ENCODE measurements at regions not wholly inside any gene's neighbourhood (a gene's known extent, or its start where the extent isn't known, plus 50 kb on each side); places are given as distances from the start of the nearest gene placed in this dataset.

DNA sequence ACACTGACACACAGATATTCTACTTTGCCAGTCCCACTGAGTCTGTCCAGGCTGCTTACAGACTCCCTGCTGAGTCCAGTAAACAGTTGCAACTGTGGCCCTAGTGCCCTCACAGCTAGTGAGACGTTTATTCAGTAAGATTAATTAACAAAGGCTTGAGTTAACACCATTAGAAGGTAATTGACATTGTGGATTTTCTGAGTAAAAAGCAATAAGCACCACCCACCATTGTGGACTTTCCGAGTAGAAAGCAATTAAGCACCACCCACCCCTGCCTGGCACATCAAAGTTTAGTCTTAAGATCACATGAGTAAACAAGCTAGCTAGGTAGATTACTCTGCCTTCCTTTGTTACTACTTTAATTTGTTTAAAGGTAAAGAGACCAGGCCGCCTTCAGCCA, 408.6 kb upstream of the IMPG1 start:
- DNase-seq (ENCODE audit: low read depth): no peak
- TF ChIP-seq, protein P1, sequence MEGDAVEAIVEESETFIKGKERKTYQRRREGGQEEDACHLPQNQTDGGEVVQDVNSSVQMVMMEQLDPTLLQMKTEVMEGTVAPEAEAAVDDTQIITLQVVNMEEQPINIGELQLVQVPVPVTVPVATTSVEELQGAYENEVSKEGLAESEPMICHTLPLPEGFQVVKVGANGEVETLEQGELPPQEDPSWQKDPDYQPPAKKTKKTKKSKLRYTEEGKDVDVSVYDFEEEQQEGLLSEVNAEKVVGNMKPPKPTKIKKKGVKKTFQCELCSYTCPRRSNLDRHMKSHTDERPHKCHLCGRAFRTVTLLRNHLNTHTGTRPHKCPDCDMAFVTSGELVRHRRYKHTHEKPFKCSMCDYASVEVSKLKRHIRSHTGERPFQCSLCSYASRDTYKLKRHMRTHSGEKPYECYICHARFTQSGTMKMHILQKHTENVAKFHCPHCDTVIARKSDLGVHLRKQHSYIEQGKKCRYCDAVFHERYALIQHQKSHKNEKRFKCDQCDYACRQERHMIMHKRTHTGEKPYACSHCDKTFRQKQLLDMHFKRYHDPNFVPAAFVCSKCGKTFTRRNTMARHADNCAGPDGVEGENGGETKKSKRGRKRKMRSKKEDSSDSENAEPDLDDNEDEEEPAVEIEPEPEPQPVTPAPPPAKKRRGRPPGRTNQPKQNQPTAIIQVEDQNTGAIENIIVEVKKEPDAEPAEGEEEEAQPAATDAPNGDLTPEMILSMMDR (conservative IDR thresholded peaks at IDR 0.05; ENCODE audit: control insufficient read depth, insufficient read depth, low read depth, low read length): no peak
- no peak overlapping the region for H3K4me3 ChIP-seq (ENCODE audit: control insufficient read depth, low read depth, low read length)

GRCh38 chr6:76472858-76473257, 400.4 kb upstream of the IMPG1 start:
- no peak overlapping the region for H3K4me3 ChIP-seq (ENCODE audit: control insufficient read depth, low read depth, low read length)
- TF ChIP-seq, protein P1 (conservative IDR thresholded peaks at IDR 0.05; ENCODE audit: control insufficient read depth, insufficient read depth, low read depth, low read length): no peak
- no peak for DNase-seq (ENCODE audit: low read depth)

DNA sequence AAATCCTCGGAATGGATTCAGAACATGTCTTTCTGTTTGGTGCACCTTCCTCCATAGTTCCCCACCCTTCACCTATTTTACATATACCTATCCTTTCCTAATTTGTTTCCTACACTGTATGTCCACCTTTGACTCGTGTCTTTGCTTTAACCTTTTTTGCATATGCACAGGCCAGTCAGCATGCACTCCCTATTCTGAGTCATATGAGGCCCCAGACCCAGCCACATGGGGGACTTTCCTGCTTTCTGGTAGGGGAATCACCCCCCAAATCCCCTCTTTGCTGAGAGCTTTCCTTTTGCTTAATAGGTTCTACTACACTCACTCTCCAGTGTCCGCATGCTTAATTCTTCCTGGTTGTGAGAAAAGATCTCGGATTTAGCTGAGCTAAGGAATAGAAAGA, 393.8 kb upstream of the IMPG1 start:
- no peak overlapping the region for H3K4me3 ChIP-seq (ENCODE audit: control insufficient read depth, low read depth, low read length)
- DNase-seq (ENCODE audit: low read depth): no peak
- TF ChIP-seq, protein P1 (conservative IDR thresholded peaks at IDR 0.05; ENCODE audit: control insufficient read depth, insufficient read depth, low read depth, low read length): no peak

DNA sequence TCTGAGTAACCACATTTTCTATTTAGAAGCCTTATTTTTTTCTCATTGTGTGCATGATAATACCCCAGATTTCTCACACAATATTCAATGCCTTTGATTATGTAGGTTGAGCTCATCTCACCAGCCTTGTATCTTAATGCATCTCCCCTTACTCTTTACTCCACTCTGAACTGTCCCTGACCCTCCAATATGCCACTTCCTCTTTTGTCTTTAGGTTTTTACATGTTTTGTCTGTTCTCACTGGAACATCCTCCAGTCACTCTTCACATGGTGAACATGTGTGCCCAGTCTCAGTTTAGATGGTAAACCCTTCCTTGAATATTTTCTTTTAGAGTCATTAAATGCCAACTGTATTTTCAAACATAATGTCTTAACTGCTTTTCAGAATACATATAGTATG, 392.9 kb upstream of the IMPG1 start:
- DNase-seq (ENCODE audit: low read depth): no peak
- H3K4me3 ChIP-seq (ENCODE audit: control insufficient read depth, low read depth, low read length): no peak overlapping the region
- TF ChIP-seq, protein P1 (conservative IDR thresholded peaks at IDR 0.05; ENCODE audit: control insufficient read depth, insufficient read depth, low read depth, low read length): no peak

GRCh38 chr6:76453270-76453669, 380.8 kb upstream of the IMPG1 start:
- TF ChIP-seq, protein P1 (conservative IDR thresholded peaks at IDR 0.05; ENCODE audit: control insufficient read depth, insufficient read depth, low read depth, low read length): no peak
- DNase-seq (ENCODE audit: low read depth): no peak
- no peak overlapping the region for H3K4me3 ChIP-seq (ENCODE audit: control insufficient read depth, low read depth, low read length)

DNA sequence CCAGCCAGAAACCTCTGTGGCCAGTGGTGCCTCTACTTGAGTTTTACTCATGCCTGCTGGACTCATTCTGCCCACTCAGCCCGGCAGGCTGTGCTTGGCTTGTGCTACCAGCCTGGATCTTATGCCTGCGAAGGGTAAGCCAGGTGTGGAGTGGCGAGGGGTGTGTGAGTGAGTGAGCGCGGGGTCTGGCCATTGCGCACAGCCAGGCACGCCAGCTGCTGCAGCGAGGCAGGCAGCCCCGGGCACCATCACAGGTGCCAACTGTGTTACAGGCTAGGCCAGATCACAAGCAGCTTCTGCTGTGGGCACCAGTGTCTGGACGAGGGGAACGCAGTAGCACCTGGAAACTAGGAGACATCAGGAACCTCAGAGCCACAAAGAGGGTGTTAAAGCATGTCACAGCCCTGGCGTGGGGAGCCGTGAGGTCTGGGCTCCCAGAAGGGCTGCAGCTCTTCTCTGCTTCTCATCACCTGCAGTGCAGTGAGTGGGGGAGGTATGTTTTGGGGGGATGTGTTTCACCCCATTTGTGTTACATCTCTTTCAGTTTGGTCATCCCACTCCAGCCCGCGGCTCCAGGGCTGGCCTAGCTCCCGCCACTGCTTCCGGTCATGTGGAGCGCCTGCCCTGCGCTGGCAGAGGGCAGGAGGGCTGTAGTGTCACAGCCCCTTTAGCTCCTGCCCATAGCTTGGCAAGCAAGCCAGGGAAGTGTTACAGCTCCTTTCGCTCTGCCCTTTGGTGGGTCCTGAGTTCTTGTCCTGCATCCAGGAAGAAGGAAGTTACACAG, 379.7 kb upstream of the IMPG1 start:
- no peak overlapping the region for H3K4me3 ChIP-seq (ENCODE audit: control insufficient read depth, low read depth, low read length)
- TF ChIP-seq, protein P1 (conservative IDR thresholded peaks at IDR 0.05; ENCODE audit: control insufficient read depth, insufficient read depth, low read depth, low read length): no peak
- no peak for DNase-seq (ENCODE audit: low read depth)
